AG08396 (cell line): ENCODE measurements at regions not wholly inside any gene's neighbourhood (a gene's known extent, or its start where the extent isn't known, plus 50 kb on each side); places are given as distances from the start of the nearest gene placed in this dataset.

Experiments used
- DNase-seq: peaks from one replicate; pipeline ENCODE4 v3.0.0; 2012; ENCODE audit warnings: low spot score, mixed read lengths

- DNase-seq: no peak
Measured at GRCh38 chr1:17877316-17877715, 122.2 kb downstream of the ACTL8 start.

- DNase-seq: no peak
Measured at GRCh38 chr1:17877896-17878295, 122.8 kb downstream of the ACTL8 start.

- peak; percentile 82 for DNase-seq
Measured at GRCh38 chr1:17878837-17879236, 123.7 kb downstream of the ACTL8 start.

GRCh38 chr1:17880449-17880848, 125.3 kb downstream of the ACTL8 start:
- no peak for DNase-seq

GRCh38 chr1:17881761-17882160, 126.6 kb downstream of the ACTL8 start:
- peak; percentile 31 for DNase-seq

- no peak for DNase-seq
Measured at GRCh38 chr1:17883136-17883535, 128.0 kb downstream of the ACTL8 start.

GRCh38 chr1:17883662-17884395, 128.7 kb downstream of the ACTL8 start:
- no peak for DNase-seq

GRCh38 chr1:17885663-17886320, 130.7 kb downstream of the ACTL8 start:
- DNase-seq: no peak

- DNase-seq: no peak
Measured at GRCh38 chr1:17886386-17886785, 131.3 kb downstream of the ACTL8 start.

- DNase-seq: no peak
Measured at GRCh38 chr1:17886838-17887441, 131.8 kb downstream of the ACTL8 start.

GRCh38 chr1:17887661-17888371, 132.7 kb downstream of the ACTL8 start:
- no peak for DNase-seq

- DNase-seq: no peak
Measured at GRCh38 chr1:17890056-17890814, 135.1 kb downstream of the ACTL8 start.

- DNase-seq: no peak
Measured at GRCh38 chr1:17890815-17891191, 135.7 kb downstream of the ACTL8 start.

- no peak for DNase-seq
Measured at GRCh38 chr1:17891205-17892110, 136.3 kb downstream of the ACTL8 start.

- no peak for DNase-seq
Measured at GRCh38 chr1:17892225-17892624, 137.1 kb downstream of the ACTL8 start.

- DNase-seq: no peak
Measured at GRCh38 chr1:17892851-17893250, 137.7 kb downstream of the ACTL8 start.

GRCh38 chr1:17893891-17894631, 138.9 kb downstream of the ACTL8 start:
- DNase-seq: peak; percentile 37

GRCh38 chr1:17895401-17895800, 140.3 kb downstream of the ACTL8 start:
- no peak for DNase-seq

GRCh38 chr1:17895986-17896385, 140.9 kb downstream of the ACTL8 start:
- no peak for DNase-seq

GRCh38 chr1:17903386-17903785, 148.3 kb downstream of the ACTL8 start:
- no peak for DNase-seq
